ENCODE measurements at regions not wholly inside any gene's neighbourhood (a gene's known extent, or its start where the extent isn't known, plus 50 kb on each side); places are given as distances from the start of the nearest gene placed in this dataset.

GRCh38 chr1:96331596-96331995 is 390.0 kb upstream of the PTBP2 start:
- intact Hi-C loops (cut with DNase I): no loop called here
- ATAC-seq (no peak), DNase-seq (ENCODE audit: missing footprints) (no peak)

- DNase-seq (ENCODE audit: missing footprints): no peak
- intact Hi-C loops (cut with DNase I): no loop called here
These were observed 387.9 kb upstream of the PTBP2 start for GRCh38 chr1:96333522-96334235.

GRCh38 chr1:96334236-96334557 is 387.4 kb upstream of the PTBP2 start:
- intact Hi-C loops (cut with DNase I): no loop called here
- no peak for ATAC-seq
- DNase-seq (ENCODE audit: missing footprints): no peak

More at GRCh38 chr1:96333522-96334235, 387.9 kb upstream of the PTBP2 start:
- ATAC-seq: no peak

GRCh38 chr1:96338622-96339021 is 383.0 kb upstream of the PTBP2 start:
- ATAC-seq (no peak), DNase-seq (ENCODE audit: missing footprints) (no peak)
- intact Hi-C loops (cut with DNase I): no loop called here

- intact Hi-C loops (cut with DNase I): no loop called here
- DNase-seq (ENCODE audit: missing footprints) (no peak), ATAC-seq (no peak)
These were observed 380.9 kb upstream of the PTBP2 start for GRCh38 chr1:96340686-96341085.

GRCh38 chr1:96346719-96347118 is 374.9 kb upstream of the PTBP2 start:
- intact Hi-C loops (cut with DNase I): no loop called here
- ATAC-seq (no peak), DNase-seq (ENCODE audit: missing footprints) (no peak)

- DNase-seq (ENCODE audit: missing footprints): no peak
- intact Hi-C loops (cut with DNase I): no loop called here
- ATAC-seq: no peak
These were observed 371.7 kb upstream of the PTBP2 start for GRCh38 chr1:96349896-96350295.

GRCh38 chr1:96352733-96353132 is 368.9 kb upstream of the PTBP2 start:
- intact Hi-C loops (cut with DNase I): no loop called here
- DNase-seq (ENCODE audit: missing footprints) (no peak), ATAC-seq (no peak)

GRCh38 chr1:96355521-96355920 is 366.1 kb upstream of the PTBP2 start:
- ATAC-seq (no peak), DNase-seq (ENCODE audit: missing footprints) (no peak)
- intact Hi-C loops (cut with DNase I): no loop called here

- ATAC-seq (no peak), DNase-seq (ENCODE audit: missing footprints) (no peak)
- intact Hi-C loops (cut with DNase I): no loop called here
These were observed 365.6 kb upstream of the PTBP2 start for GRCh38 chr1:96355961-96356360.

GRCh38 chr1:96357141-96357765 is 364.3 kb upstream of the PTBP2 start:
- intact Hi-C loops (cut with DNase I): no loop called here
- no peak for DNase-seq (ENCODE audit: missing footprints)
- no peak for ATAC-seq

- intact Hi-C loops (cut with DNase I): no loop called here
- no peak for DNase-seq (ENCODE audit: missing footprints)
- no peak for ATAC-seq
These were observed 363.5 kb upstream of the PTBP2 start for GRCh38 chr1:96358057-96358456.

GRCh38 chr1:96360036-96360795 is 361.4 kb upstream of the PTBP2 start:
- no peak for DNase-seq (ENCODE audit: missing footprints)
- intact Hi-C loops (cut with DNase I): no loop called here
- ATAC-seq: no peak

- ATAC-seq (no peak), DNase-seq (ENCODE audit: missing footprints) (no peak)
- intact Hi-C loops (cut with DNase I): no loop called here
These were observed 360.2 kb upstream of the PTBP2 start for GRCh38 chr1:96361271-96361856.

- intact Hi-C loops (cut with DNase I): no loop called here
- ATAC-seq: no peak
- DNase-seq (ENCODE audit: missing footprints): no peak
These were observed 359.6 kb upstream of the PTBP2 start for GRCh38 chr1:96361961-96362360.

GRCh38 chr1:96362623-96363022 is 359.0 kb upstream of the PTBP2 start:
- ATAC-seq: no peak
- DNase-seq (ENCODE audit: missing footprints): no peak
- intact Hi-C loops (cut with DNase I): no loop called here

- intact Hi-C loops (cut with DNase I): no loop called here
- DNase-seq (ENCODE audit: missing footprints): no peak
- ATAC-seq: no peak
These were observed 357.8 kb upstream of the PTBP2 start for GRCh38 chr1:96363826-96364225.

- no peak for DNase-seq (ENCODE audit: missing footprints)
- ATAC-seq: no peak
- intact Hi-C loops (cut with DNase I): no loop called here
These were observed 357.0 kb upstream of the PTBP2 start for GRCh38 chr1:96364576-96364975.

- intact Hi-C loops (cut with DNase I): no loop called here
- DNase-seq (ENCODE audit: missing footprints) (no peak), ATAC-seq (no peak)
These were observed 356.5 kb upstream of the PTBP2 start for GRCh38 chr1:96365076-96365475.

All from Right ventricle myocardium inferior (tissue), 1 donor.